HG02943 (cell line): ENCODE measurements at regions not wholly inside any gene's neighbourhood (a gene's known extent, or its start where the extent isn't known, plus 50 kb on each side); places are given as distances from the start of the nearest gene placed in this dataset.

ENCODE experiments used
- ATAC-seq: cut with Tn5 transposase; IDR thresholded peaks from one replicate; pipeline ENCODE4 v1.9.1; 2021; ENCODE audit warnings: mild to moderate bottlenecking, low read depth, moderate library complexity; ENCODE audit not compliant: unreplicated experiment

GRCh38 chr1:25042331-25043227 lies 112.5 kb upstream of the RUNX3 start:
- ATAC-seq, result no peak

- ATAC-seq, result no peak
Observed at GRCh38 chr1:25041916-25042315, 111.8 kb upstream of the RUNX3 start.

- ATAC-seq, result no peak
Observed at GRCh38 chr1:25040122-25040685, 110.1 kb upstream of the RUNX3 start.

GRCh38 chr1:25039229-25039628 lies 109.2 kb upstream of the RUNX3 start:
- ATAC-seq, result no peak

- no peak for ATAC-seq
Observed at GRCh38 chr1:25038699-25039098, 108.6 kb upstream of the RUNX3 start.

- no peak for ATAC-seq
Observed at GRCh38 chr1:25037174-25038074, 107.3 kb upstream of the RUNX3 start.

- ATAC-seq, result no peak
Observed at GRCh38 chr1:25036117-25036546, 106.1 kb upstream of the RUNX3 start.

GRCh38 chr1:25035523-25036116 lies 105.5 kb upstream of the RUNX3 start:
- no peak for ATAC-seq

- no peak for ATAC-seq
Observed at GRCh38 chr1:25034736-25035522, 104.9 kb upstream of the RUNX3 start.

GRCh38 chr1:25033828-25034705 lies 104.0 kb upstream of the RUNX3 start:
- ATAC-seq, result no peak

GRCh38 chr1:25033030-25033827 lies 103.2 kb upstream of the RUNX3 start:
- no peak for ATAC-seq

GRCh38 chr1:25031966-25032667 lies 102.0 kb upstream of the RUNX3 start:
- ATAC-seq, result no peak

- ATAC-seq, result no peak
Observed at GRCh38 chr1:25031601-25031965, 101.5 kb upstream of the RUNX3 start.

GRCh38 chr1:25030674-25031589 lies 100.9 kb upstream of the RUNX3 start:
- ATAC-seq, result no peak

GRCh38 chr1:25030012-25030411 lies 99.9 kb upstream of the RUNX3 start:
- ATAC-seq, result no peak

- no peak for ATAC-seq
Observed at GRCh38 chr1:25028907-25029599, 99.0 kb upstream of the RUNX3 start.
